ENCODE measurements at regions not wholly inside any gene's neighbourhood (a gene's known extent, or its start where the extent isn't known, plus 50 kb on each side); places are given as distances from the start of the nearest gene placed in this dataset.

DNA sequence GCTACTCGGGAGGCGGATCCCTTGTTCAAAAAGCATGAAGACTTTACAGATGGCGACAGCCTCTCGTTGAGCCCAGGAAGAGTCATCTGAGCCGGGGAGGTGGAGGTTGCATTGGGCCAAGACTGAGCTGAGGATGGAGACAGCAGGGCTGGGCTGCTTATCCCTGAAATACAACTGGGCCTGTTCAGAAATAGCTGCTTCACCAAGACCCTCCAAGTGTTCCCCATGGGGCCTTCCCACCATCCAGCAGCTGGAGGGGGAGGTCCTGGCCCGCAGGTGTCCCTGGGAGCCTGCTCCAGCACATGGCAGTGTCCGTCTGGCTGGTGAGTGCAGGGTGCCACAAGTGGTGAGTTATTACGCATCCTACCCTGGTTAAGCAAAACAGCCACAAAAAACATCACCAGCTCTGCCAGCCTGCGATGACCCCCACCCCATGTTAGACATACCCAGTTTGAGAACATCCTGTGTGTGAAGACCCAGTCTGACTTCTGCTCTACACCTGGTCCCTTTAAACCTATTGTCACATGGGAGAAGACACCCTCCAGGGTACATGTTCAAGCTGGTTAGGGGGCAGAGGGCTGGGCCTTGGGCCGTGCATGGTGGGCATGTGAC lies 93.1 kb upstream of the TMPRSS2 start:
- no peak for DNase-seq
- in situ Hi-C loops (cut with MboI; ENCODE audit: low pct_unique_long_range_greater_than_20kb, low sequenced_read_pairs): no loop called here

DNA sequence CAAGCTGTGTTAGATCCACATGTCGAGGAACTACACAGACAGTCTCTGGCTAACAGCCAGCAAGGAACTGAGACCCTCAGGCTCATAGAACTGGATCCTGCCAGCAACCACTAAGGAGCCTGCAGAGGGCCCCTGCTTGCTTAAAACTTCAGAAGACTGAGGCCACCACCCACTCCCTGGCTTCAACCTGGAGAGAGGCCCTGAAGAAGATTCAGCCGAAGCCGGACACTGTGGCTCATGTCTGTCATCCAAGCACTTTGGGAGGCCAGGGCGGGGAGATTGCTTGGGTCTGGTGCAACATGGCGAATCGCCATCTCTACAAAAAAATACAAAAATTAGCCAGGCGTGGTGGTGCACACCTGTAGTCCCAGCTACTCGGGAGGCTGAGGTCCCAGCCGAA lies 92.6 kb upstream of the TMPRSS2 start:
- no peak for DNase-seq
- in situ Hi-C loops (cut with MboI; ENCODE audit: low pct_unique_long_range_greater_than_20kb, low sequenced_read_pairs): no loop called here

DNA sequence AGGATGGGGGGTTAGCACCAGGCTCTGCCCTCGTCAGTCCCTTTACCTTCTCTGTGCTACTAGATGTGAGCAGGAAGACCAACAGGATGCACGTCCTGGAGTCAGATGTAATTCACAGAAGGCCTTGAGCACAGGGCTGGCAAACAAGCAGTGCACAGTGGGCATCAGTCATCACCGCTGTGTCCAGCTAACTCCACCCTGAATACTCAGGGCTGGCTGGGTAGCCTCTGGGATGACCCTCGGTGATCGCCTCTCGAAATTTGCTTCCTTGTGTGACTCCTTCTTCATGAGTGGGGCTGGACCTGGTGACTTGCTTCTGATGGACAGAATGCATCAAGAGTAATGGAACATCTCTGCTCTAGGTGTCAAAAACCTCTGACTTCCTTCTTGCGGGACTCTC lies 92.2 kb upstream of the TMPRSS2 start:
- no peak for DNase-seq
- in situ Hi-C loops (cut with MboI; ENCODE audit: low pct_unique_long_range_greater_than_20kb, low sequenced_read_pairs): no loop called here

DNA sequence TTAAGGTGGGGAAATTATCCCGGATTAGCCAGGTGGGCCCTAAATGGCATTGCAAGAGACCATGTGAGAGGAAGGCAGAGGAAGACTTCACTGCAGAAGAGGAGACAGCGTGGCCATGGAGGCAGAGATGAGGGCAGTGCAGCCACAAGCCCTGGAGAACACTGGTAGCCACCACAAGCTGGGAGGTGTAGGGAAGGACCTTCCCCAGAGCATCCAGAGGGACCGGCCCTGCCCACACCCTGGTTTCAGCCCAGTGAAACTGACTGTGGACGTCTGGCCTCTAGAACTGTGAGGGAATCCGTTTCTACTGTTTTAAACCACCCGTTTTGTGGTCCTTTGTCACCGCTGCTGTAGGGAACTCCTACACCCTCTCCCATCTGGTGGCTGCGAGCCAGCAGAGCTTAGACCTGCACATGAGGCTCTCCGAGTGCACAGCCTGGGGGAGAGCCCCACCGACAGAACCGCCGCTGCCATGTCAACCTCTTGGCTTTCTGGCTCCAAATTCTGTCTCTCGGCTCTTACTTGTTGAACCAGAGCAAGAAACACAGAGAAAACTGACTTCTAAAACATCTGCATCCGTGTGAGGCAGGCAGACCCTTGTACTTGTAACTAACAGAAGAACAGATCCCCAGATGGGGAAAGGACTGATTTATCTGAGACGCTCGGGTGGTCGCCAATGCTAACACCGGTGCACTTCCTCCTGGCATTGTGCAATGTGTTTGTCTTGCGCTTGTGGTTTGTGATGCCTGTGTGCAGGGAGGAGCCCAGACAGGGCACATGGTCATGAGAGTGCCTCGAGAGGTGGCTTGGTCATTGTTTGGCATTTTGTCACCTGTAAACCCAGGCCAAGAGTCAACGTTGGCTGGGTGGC lies 90.8 kb upstream of the TMPRSS2 start:
- DNase-seq: peak; percentile 56
- in situ Hi-C loops (cut with MboI; ENCODE audit: low pct_unique_long_range_greater_than_20kb, low sequenced_read_pairs): no loop called here

DNA sequence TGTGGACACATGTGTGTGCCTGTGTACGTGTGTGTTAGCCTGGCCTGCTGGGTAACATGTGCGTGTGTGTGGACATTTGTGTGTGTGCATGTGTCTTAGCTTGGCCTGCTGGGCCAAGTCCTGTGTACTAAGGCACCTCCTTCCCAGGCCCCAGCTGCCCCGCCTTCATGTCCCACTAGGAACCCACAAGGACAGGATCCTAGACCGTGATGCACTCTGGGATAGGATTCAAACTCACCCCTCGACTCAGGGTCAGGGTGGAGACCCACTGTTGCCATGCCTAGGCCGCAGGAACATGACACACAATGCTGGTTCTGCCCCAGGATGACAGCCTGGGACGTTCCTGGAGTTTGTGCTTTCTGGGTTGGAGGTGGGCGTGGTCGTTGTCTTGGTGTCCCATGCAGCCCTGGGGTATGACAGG lies 89.9 kb upstream of the TMPRSS2 start:
- DNase-seq: no peak
- in situ Hi-C loops (cut with MboI; ENCODE audit: low pct_unique_long_range_greater_than_20kb, low sequenced_read_pairs): no loop called here

DNA sequence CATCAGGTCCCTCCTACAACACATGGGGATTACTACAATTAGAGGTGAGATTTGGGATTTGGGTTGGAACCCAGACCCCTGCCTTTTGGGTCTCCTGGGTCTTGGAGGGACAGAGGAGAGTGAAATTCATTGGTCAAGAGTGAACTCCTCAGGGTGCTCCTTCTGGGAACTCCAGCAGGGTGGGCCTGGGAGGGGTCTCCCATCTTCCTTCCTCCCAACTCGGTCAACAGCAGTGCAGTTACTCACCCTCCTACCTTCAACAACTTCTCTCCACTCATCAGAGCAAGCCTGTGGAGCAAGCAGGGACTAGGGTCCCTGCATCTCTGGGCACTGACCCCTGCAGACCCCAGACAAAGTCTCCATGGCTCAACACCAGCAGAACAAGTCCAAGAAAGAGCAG lies 89.3 kb upstream of the TMPRSS2 start:
- no peak for DNase-seq
- in situ Hi-C loops (cut with MboI; ENCODE audit: low pct_unique_long_range_greater_than_20kb, low sequenced_read_pairs): no loop called here

DNA sequence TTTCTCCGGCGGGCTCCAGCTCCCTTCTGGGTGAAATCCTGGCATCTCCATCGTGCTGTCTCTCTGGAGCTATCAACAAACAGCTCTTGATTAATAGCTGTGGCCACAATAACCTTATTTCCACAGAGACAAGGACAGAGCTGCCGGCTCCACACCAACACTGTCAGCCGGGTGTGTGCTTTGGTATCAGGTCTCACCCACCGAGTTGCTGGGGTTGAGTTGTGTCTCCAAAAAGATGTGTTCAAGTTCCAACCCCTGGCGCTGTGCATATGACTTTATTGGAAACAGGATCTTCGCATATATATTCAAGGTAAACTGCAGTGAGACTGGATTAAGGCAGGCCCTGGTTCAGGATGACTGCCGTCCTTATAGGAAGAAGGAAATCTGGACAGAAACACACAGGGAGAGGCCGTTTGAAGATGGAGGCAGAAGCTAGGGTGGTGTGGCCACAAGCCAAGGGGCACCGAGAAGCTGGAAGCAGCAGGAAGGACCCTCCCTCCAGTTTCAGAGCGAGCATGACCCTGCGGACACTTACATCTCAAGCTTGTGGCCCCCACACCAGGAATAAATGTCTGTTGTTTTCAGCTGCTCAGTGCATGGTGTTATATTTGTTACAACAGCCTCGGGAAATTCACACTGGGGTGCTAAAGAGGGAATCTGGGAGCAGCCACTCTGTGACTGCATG lies 88.4 kb upstream of the TMPRSS2 start:
- DNase-seq: no peak
- in situ Hi-C loops (cut with MboI; ENCODE audit: low pct_unique_long_range_greater_than_20kb, low sequenced_read_pairs): no loop called here

DNA sequence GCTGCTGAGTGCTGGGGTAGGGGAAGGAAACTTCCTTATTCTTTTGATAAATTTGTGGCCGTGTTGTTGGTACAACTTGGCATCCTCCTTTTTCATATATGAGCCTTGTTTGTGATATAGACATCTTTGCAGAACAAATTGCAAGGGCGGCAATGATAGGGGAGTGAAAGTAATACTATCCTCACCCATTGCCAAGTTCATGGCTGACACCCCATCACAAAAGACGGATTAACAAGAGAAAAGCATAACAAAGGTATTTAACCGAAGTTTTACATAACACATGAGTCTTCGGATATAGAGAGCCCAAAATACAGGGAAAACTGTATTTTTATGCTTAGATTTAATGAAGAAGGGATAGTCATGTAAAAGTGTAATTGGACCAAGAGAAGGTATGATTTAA lies 86.3 kb upstream of the TMPRSS2 start:
- no peak for DNase-seq
- in situ Hi-C loops (cut with MboI; ENCODE audit: low pct_unique_long_range_greater_than_20kb, low sequenced_read_pairs): no loop called here

DNA sequence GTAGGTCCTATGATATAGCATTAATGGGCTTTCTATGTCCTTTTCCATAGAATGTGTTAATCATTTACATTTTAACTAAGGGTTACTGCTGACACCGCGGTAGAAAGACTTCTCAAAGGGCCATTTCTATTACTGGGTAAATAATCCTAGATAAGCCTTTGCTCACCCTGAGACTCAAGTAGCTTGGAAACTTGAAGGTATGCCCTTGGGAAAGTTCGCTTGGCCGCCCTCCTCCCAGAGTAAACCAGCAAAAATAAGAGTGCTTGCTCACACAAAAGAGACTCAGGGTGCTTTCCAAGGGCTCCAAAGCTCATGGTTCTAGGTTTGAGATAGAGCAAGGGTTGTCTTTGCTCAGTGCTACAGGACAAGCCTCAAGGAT lies 85.8 kb upstream of the TMPRSS2 start:
- DNase-seq: no peak
- in situ Hi-C loops (cut with MboI; ENCODE audit: low pct_unique_long_range_greater_than_20kb, low sequenced_read_pairs): no loop called here

DNA sequence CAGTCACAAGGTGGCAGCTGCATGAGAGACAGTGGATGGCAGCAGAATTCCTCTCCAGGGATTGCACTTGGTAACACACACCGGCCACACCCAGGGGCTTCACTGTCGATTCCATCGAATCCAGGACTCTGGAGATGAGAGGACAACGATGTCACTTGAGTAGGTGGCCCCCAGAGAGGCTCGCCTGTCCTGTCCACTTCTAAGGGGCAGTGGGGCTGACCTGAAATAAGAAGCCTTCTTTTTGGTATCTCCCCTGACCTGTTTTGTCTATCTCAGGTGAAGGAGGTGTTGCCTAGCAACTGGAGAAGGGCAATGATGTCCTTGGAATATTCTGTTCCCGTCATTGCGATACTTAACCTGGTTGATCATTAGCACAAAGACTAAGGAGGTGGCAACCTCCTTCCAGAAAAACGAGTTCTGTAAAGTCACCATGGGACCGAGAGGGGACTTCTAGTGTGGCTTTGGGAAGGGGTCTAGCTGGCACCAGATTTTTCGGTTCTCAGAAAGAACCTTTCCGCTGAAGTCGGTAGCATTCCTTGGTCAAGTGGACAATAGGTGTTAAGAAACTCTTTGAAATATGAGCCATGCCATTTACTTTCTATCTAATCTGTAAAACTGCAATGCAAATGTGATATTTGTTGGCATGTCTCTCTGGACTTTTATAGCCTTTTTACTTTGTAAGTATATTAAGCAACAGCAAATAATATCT lies 85.2 kb upstream of the TMPRSS2 start:
- in situ Hi-C loops (cut with MboI; ENCODE audit: low pct_unique_long_range_greater_than_20kb, low sequenced_read_pairs): no loop called here
- DNase-seq: no peak

DNA sequence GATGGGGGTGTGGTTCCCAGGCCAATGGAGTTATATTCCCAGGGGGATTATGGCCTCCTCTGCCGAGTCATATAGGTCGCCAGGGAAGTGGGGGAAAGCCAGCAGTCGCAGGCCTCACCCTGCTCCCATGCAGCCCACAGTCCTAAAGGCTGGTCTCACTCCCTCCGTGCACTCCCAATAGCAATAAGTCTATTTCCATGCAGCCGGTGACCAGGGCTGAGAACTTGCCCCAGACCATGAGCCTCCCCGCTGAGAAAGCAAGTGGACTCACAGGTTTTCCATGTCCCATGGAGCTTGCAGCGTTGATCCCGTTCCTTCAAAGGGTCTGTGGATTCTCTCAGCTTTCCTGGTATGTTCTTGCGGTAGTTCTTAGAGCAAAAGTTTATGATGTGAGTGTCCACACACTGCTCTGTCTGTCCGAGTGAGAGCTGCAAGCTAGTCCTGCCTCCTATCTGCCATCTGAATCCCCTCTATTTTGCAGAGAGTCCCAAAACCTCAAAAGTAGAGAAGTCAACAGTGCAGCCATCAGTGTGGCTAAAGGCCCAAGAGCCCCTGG lies 81.7 kb upstream of the TMPRSS2 start:
- in situ Hi-C loops (cut with MboI; ENCODE audit: low pct_unique_long_range_greater_than_20kb, low sequenced_read_pairs): no loop called here
- DNase-seq: no peak

DNA sequence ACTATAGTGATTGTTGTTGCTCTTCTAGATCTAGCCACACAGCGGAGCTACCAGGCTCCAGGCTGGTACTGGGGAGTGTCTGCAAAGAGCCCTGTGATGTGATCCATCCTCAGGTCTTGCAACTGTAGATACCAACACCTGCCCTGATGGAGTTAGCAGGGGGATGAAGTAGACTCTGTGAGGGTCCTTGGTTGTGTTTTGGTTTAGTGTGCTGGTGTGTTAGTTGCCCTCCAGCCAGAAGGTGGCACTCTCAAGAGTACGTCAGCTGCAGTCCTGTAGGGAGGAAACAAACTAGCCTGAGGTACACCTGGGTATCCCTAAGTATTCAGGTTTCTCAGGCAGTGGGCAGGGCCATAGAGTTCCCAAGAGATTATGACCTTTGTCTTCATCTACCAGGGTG lies 81.2 kb upstream of the TMPRSS2 start:
- no peak for DNase-seq
- in situ Hi-C loops (cut with MboI; ENCODE audit: low pct_unique_long_range_greater_than_20kb, low sequenced_read_pairs): no loop called here

DNA sequence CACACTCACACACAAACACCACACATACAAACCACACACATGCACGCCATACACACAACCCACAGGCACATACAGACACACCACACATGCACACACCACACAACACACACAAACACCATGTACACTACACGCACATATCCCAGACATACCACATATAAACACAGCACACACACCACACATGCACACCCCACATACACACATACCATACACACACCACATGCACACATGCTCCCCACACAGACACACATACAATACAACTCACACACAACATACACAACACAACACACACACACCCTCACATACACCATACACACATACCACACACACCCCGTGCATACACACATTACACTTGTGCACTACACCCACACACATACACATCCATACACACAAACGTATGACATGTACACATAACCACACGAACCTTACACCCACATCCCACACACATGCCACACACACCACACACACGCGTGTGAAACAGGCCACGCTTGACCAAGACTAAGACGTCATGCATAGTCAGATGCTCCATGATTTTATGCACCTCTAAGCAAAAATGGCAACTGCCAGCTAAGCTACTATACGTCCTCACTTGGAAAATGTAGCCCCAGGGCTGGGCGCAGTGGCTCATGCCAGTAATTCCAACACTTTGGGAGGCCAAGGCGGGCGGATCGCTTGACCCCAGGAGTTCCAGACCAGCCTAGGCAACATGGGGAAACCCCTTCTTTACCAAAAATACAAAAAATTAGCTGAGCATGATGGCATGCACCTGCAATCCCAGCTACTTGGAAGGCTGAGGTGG lies 77.4 kb upstream of the TMPRSS2 start:
- DNase-seq: no peak
- in situ Hi-C loops (cut with MboI; ENCODE audit: low pct_unique_long_range_greater_than_20kb, low sequenced_read_pairs): no loop called here

DNA sequence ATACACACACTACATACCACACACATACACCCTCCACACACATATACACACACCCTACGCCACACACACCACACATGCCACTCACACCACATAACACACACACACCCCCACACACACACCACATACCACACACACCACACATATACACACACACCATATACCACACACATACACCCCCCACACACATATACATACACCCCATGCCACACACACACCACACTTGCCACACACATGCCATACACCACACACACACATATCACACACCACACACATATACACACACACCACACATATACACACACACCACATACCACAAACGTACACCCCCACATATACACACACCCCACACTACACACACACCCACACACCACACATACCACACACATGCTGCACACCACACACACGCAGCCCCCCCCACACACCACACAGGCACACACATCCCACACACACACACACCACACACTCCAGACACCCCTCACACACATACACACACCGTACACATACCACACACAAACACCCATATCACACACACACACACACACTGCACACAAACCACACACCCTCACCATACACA lies 76.7 kb upstream of the TMPRSS2 start:
- DNase-seq: no peak

DNA sequence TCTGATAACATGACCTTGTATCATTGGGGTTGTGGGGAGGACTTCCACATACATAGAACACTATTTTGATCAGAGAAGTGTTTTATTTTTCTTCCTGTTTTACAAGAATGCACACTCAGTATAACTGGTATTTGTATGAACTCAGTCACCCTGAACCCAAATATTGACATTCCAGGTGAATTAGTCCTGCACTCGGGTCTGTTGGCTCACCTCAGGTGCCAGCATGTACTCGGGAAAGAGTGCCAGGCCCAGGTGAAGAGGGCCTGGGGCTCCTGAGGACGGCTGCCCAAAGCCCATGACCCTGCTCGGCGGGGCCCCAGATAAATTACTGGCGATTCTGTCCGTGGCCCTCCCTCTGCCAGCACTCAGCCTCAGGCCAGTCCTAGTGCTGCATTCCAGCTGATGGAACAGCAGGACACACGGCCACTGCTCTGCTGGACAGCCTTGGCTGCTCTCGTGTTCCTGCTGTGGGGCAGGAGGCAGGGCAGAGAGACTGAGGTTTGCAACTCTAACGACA lies 75.4 kb upstream of the TMPRSS2 start:
- in situ Hi-C loops (cut with MboI; ENCODE audit: low pct_unique_long_range_greater_than_20kb, low sequenced_read_pairs): no loop called here
- no peak for DNase-seq

More for the DNA sequence above, 76.7 kb upstream of the TMPRSS2 start:
- in situ Hi-C loops (cut with MboI; ENCODE audit: low pct_unique_long_range_greater_than_20kb, low sequenced_read_pairs): no loop called here

DNA sequence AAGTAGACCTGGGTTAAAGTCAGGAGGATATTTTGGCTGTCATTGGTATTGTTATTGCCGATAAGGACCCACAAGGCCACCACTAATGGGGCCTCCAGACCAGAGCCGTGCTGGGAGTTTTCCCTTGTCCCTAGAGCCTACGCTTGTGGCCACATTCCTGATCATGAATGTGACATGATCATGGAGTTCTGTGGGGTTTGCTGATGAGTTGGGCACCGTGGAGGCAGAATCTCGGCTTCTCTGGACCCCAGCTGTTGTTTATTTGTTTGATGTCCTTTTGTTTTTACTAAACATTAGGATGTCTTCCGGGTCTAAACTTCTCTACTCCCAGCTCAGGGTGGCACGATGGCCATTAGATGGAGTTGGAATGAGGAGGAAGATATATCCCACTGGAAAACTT lies 74.9 kb upstream of the TMPRSS2 start:
- no peak for DNase-seq
- in situ Hi-C loops (cut with MboI; ENCODE audit: low pct_unique_long_range_greater_than_20kb, low sequenced_read_pairs): no loop called here

DNA sequence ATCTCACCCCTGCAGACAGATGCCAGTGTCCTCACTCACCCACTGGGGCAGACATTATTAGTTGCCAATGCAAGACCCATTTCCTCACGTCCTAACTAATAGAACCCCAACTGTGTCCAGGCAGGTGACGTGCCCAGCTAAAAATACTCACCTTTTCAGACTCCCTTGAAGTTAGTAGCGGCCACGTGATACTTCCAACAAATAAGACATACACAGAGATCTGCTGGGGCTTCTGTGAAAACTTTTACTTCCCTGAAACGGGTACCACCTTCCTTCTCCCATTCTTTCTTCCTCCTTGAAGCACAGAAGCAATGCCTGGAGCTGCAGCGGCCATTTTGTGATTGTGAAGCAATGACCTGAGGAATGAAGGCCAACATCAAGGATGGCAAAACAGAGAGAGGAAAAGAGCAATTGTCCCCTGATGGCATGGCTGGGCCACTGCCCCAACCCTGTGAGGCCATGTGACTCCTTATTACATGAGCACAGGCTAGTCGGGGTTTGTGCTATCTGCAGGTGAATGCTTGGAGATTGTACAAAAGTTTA lies 74.4 kb upstream of the TMPRSS2 start:
- in situ Hi-C loops (cut with MboI; ENCODE audit: low pct_unique_long_range_greater_than_20kb, low sequenced_read_pairs): no loop called here
- DNase-seq: no peak

Measured in KBM-7 (cell line).